ENCODE measurements at regions not wholly inside any gene's neighbourhood (a gene's known extent, or its start where the extent isn't known, plus 50 kb on each side); places are given as distances from the start of the nearest gene placed in this dataset.
A peak's percentile ranks its signal among the peaks of the same experiment; 100 is the strongest.

DNA sequence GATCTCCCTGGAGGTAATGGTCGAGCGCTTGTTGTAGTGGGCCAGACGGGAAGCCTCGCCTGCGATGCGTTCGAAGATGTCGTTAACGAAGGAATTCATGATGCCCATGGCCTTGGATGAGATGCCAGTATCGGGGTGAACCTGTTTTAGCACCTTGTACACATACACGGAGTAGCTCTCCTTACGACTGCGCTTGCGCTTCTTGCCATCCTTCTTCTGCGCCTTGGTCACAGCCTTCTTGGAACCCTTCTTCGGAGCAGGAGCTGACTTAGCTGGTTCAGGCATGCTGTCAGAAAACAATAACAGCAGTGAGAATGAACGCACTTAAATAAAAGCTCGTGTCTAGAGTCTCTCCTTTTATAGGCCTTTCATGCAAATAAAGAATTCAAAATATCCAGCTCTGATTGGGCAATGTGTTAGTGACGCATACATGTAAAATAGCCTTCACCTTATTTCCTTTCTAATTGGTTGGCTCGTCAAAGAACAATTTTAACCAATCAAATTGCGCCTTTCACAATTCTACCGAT lies 129.2 kb downstream of the HFE start:
- DNase-seq = peak; percentile 88

DNA sequence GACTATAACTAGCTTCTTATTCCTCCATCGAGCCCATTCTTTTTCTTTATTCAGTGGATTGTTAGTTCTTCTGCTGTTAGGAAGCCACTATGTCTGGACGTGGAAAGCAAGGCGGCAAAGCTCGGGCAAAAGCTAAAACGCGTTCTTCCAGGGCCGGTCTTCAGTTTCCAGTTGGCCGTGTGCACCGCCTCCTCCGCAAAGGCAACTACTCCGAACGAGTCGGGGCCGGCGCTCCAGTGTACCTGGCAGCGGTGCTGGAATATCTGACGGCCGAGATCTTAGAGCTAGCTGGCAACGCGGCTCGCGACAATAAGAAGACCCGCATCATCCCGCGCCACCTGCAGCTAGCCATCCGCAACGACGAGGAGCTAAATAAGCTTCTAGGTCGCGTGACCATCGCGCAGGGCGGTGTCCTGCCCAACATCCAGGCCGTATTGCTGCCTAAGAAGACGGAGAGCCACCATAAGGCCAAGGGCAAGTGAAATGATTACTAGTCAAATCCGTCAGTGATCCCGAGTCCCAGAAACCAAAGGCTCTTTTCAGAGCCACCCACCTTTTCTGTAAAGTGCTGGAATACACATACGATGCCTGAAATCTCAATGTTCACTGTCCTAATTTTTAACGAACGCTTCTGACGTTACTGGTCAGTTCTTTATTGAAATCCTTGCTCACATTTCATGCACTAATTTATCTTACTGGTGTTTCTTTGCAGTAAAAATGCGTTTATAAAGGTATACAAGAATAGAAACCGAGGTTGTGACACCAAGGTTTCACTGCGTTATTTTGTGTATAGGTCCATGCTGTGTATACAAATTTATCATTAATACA lies 129.9 kb downstream of the HFE start:
- peak; percentile 90 for DNase-seq

DNA sequence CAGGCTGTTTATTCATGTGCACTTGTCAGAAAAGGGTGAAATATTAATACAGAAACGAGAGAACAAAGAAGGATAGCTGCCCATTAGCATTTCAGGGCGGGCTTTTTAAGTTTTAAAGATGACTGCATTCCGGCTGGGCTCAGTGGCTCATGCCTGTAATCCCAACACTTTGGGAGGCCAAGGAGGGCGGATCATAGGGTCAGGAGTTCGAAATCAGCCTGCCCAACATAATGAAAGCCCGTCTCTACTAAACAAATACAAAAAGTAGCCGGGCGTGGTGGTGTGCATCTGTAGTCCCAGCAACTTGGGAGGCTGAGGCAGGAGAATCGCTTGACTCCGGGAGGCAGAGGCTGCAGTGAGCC lies 130.5 kb downstream of the HFE start:
- peak; percentile 62 for DNase-seq

GRCh38 chr6:26218824-26219223 lies 131.6 kb downstream of the HFE start:
- no peak for DNase-seq

GRCh38 chr6:26220145-26220970 lies 133.1 kb downstream of the HFE start:
- no peak for DNase-seq

GRCh38 chr6:26221186-26221585 lies 134.0 kb downstream of the HFE start:
- no peak for DNase-seq

DNA sequence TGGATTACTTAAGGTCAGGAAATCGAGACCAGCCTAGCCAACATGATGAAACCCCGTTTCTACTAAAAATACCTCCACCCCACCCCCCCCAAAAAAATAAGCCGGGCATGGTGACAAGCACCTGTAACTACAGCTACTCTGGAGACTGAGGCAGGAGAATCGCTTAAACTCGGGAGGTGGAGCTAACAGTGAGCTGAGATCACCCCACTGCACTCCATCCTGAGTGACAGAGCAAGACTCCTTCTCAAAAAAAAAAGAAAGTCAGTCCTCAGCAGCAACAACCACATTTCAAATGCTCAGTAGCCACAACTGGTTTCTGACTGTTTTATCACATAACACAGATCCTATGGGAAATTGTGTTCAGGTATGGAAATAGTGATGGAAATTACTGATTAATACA lies 135.3 kb downstream of the HFE start:
- DNase-seq = no peak

DNA sequence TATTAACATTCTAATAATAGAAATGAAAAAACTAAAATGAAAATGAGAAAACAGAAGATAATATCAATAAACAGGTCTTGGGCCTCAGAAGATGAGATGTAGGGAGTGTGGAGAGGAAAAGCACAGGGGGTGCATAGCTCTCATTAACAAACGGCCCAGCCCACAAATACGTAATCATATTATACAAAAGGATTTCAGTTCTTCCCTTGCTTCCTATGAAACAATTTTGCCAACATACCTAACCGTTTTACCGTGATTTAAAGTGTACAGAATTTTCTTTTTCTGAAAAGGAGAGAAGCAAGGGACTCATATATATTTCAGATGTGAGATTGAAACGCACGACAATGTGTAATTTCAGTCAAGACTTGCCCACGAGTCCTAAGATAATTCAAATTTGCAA lies 136.0 kb downstream of the HFE start:
- no peak for DNase-seq

GRCh38 chr6:26223650-26224546 lies 136.7 kb downstream of the HFE start:
- DNase-seq = peak; percentile 85

- DNase-seq = no peak
These were observed 137.3 kb downstream of the HFE start for GRCh38 chr6:26224547-26224912.

DNA sequence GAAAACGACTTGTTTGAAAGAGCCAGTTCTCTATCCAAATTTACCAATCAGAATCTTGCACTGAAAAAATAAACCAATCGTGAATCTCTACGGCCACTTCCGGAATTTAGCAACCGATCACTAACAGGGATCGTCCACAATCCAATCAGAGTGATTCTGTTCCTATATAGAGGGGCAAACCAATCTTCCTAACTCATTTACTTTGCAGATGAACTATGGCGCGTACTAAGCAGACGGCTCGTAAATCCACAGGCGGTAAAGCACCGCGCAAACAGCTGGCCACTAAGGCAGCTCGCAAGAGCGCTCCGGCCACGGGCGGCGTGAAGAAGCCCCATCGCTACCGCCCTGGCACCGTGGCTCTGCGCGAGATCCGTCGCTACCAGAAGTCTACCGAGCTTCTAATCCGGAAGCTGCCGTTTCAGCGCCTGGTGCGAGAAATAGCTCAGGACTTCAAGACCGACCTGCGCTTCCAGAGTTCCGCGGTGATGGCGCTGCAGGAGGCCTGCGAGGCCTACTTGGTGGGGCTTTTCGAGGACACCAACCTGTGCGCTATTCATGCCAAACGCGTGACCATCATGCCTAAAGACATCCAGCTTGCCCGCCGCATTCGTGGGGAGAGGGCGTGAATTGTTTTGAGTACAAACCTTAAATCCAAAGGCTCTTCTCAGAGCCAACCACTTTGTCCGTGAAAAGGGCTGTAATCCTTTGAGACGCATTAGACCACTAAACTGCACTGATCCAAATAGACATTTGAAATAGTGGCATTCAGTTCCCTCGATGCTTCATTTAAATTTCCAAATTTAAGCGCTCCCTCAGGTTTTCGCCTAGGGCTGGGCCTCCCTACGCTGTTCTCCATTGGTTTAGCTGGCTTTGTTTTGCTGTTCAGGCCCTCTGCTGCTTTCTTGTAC lies 138.0 kb downstream of the HFE start:
- no peak for DNase-seq

DNA sequence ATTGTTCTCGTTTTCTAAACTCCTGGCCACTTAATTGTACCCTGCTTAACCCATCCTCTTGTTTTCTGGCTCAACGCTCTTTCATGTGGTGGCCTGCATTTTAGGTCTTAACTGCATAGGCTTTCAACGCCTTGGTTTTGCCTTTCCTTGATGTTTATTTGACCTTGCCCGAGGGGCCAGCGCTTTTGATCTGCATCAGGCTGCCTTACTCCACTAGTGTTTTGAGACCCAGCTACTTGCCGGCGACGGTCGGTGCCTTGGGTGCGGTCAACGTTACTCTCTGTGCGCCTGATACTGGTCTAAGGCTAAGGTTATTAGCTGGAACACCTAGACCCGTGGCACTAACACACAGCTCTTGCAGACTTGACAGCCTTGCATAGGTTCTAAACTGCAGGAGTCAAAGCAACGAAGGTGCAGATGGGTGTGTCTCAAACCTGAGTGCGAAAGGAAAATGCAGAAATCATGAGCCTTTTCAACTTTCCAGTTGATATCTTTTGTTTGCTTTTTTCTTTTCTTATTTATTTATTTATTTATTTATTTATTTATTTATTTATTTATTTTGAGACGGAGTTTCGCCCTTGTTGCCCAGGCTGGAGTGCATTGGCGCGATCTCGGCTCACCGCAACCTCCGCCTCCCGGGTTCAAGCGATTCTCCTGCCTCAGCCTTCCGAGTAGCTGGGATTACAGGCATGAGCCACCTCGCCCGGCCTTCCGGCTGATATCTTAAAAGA lies 138.8 kb downstream of the HFE start:
- DNase-seq = no peak

GRCh38 chr6:26226579-26226967 lies 138.4 kb upstream of the BTN3A2 start:
- DNase-seq = no peak

GRCh38 chr6:26230351-26230750 lies 134.6 kb upstream of the BTN3A2 start:
- no peak for DNase-seq

DNA sequence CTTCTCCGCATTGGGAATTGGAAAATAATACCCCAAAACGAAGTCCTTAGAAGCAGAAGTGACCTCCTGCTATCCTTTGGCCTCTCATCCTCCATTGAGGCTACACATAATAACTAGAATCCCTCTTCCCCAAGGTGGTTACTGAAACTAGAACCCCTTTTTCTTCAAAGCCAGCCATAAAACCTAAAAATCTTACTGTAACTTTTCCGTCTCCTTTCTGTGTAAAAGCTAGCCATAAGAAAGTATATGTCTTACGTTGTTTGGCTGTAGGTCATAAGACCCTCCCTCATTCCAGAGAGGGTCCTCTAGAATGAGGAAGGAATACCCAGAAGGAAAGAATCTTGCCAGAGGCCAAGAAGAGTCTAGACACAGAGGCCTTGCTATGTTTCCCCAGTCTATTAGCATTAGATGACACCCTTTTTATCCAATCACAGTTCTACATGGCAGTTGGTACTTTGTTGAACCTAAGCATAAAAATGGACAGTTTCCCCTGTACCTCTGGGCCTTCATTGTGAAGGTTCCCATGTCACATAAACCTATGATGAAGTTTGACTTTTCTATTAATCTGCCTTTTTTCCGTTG lies 133.9 kb upstream of the BTN3A2 start:
- no peak for DNase-seq

DNA sequence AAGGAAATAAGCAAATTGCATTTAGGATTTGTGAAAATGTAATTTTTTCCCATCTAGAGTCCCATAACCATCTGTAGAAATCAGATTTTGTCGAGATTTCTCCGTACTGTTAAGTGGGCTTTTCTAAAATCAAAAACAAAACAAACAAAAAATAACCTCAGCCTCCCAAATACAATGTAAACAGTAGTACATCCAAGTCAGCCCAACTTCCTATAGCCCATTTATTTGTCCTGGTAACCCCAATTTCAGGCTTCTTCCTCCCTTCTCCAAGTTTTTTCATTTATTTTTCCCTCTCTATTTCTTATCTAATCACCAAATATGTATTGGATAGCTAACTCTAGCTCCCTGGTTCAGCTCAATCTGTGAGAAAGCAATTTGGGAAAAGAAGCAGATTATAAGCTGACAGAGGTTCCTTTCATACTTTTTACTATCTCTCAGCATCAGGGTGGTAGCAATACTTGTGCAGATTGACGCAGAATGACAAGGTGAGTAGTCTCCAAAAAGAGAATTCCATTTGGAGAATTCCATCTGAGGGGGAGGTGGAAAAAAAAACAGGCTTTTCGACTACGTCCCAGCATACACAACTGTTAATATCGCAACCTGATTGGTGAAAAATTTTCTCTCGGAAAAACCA lies 132.6 kb upstream of the BTN3A2 start:
- no peak for DNase-seq

- peak; percentile 77 for DNase-seq
These were observed 131.9 kb upstream of the BTN3A2 start for GRCh38 chr6:26232940-26233648.

DNA sequence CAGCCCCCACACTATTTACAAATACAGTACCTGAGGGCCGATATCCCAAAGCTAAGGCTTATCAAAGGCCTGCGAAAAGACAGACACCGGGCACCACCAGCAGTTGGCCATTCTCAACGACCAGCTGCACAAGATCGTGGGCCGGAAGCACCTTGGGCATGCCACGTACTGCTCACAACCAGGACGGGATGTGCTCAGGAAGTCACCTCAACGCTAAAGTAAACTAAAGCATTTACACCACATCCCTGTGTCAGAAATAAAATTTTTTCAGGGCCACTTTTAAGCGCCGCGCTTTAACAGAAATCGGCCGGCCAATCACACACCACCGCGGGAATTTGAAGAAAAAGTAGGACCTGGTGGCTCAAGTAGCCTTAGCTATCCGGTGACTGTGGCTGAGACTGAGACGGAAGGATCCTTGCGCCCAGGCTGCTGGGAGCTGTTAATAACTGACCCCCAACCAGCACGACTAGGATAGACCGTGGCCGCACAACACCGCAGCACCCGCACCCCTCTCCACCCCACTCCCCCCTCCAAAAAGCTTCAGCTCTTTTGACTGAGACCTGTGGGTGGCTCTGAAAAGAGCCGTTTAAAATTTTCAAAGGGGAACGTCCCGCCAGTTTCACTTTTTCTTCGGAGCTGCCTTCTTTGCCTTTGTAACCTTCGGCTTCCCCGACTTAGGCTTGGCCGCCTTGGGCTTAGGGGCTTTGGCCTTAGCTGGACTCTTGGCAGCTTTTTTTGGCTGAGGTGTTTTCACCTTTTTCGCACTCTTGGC lies 131.2 kb upstream of the BTN3A2 start:
- peak; percentile 88 for DNase-seq
